ENCODE measurements at regions not wholly inside any gene's neighbourhood (a gene's known extent, or its start where the extent isn't known, plus 50 kb on each side); places are given as distances from the start of the nearest gene placed in this dataset.

DNA sequence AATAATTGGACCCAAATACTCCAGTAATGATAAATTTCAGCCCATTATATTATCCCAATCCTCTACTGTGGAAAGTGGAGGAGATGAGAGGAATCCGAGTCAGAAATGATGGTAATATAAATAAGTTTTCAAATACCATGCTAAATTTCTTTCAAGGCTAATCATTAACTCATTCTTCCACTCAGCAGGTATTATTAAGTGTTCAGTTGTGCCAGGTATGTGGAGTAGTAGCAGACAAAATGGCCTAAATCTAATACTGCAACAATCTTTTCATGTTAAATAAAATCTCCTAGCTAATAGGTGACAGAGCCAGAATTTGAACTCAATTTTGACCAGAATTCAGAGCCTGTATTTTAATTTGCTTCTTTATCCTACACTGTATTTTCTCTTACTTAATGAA is 538.6 kb upstream of the ROBO2 start:
- Histone ChIP-seq H3K9me3 (replicated peaks; ENCODE audit: insufficient read depth, low read length) (no peaks in the 10 kb centered on the region), H3K36me3 (replicated peaks; ENCODE audit: insufficient read depth, low read length) (no peaks in the 10 kb centered on the region), H3K4me2 (ENCODE audit: low read depth, low read length) (no peak overlapping the region), H3K27ac (ENCODE audit: low read length) (no peak overlapping the region), H2AFZ (ENCODE audit: low read length) (no peak overlapping the region), H3K9ac (ENCODE audit: low read length) (no peak overlapping the region), H4K20me1 (ENCODE audit: insufficient read depth, low read length) (no peaks in the 10 kb centered on the region), H3K9me2 (replicated peaks; ENCODE audit: insufficient read depth, low read length) (no peaks in the 10 kb centered on the region), H3K79me2 (ENCODE audit: low read length) (no peaks in the 10 kb centered on the region), H3K4me1 (ENCODE audit: low read length) (no peaks in the 10 kb centered on the region), H3F3A (ENCODE audit: insufficient read depth, low read length) (no peaks in the 10 kb centered on the region), H3K4me3 (ENCODE audit: low read length) (no peak overlapping the region), H3K27me3 (replicated peaks; ENCODE audit: insufficient read depth, low read length) (no peaks in the 10 kb centered on the region)
- DNase-seq: no peak
- TF ChIP-seq EZH2phosphoT487 (IDR thresholded peaks at IDR 0.05; ENCODE audit: low read length) (no peak), EZH2 (optimal IDR thresholded peaks at IDR 0.05; ENCODE audit: low read depth, low read length) (no peak)
- TF ChIP-seq, protein P1, sequence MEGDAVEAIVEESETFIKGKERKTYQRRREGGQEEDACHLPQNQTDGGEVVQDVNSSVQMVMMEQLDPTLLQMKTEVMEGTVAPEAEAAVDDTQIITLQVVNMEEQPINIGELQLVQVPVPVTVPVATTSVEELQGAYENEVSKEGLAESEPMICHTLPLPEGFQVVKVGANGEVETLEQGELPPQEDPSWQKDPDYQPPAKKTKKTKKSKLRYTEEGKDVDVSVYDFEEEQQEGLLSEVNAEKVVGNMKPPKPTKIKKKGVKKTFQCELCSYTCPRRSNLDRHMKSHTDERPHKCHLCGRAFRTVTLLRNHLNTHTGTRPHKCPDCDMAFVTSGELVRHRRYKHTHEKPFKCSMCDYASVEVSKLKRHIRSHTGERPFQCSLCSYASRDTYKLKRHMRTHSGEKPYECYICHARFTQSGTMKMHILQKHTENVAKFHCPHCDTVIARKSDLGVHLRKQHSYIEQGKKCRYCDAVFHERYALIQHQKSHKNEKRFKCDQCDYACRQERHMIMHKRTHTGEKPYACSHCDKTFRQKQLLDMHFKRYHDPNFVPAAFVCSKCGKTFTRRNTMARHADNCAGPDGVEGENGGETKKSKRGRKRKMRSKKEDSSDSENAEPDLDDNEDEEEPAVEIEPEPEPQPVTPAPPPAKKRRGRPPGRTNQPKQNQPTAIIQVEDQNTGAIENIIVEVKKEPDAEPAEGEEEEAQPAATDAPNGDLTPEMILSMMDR (IDR thresholded peaks at IDR 0.05; ENCODE audit: low read length): no peak

DNA sequence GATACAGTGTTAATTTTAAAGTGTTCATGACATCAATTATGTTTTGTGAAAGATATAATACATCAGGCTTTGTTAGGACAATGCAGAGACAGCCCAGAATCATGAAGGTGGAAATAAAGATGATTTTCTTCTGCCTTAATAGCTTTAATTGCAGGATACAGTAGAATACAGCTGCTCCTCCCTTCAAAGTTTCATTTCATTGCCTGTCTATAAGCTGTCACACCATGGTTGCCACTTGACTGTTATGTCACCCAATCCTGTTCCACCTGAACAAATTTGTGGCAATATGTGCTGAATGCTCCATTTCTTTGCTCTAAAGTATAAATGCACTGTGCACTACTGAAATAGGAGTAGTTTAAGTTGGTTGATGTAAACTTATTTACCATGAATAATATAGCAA is 537.8 kb upstream of the ROBO2 start:
- DNase-seq: no peak
- H3K4me2 ChIP-seq (ENCODE audit: low read depth, low read length): no peak overlapping the region
- TF ChIP-seq EZH2 (optimal IDR thresholded peaks at IDR 0.05; ENCODE audit: low read depth, low read length): no peak
- no peak for TF ChIP-seq EZH2phosphoT487 (IDR thresholded peaks at IDR 0.05; ENCODE audit: low read length)
- TF ChIP-seq, protein P1 (IDR thresholded peaks at IDR 0.05; ENCODE audit: low read length): no peak
- H3K36me3 ChIP-seq (replicated peaks; ENCODE audit: insufficient read depth, low read length): no peaks in the 10 kb centered on the region
- no peaks in the 10 kb centered on the region for H4K20me1 ChIP-seq (ENCODE audit: insufficient read depth, low read length)
- H3K27ac ChIP-seq (ENCODE audit: low read length): no peak overlapping the region
- H3K4me1 ChIP-seq (ENCODE audit: low read length): no peaks in the 10 kb centered on the region
- H2AFZ ChIP-seq (ENCODE audit: low read length): no peak overlapping the region
- H3K9ac ChIP-seq (ENCODE audit: low read length): no peak overlapping the region
- H3K9me2 ChIP-seq (replicated peaks; ENCODE audit: insufficient read depth, low read length): no peaks in the 10 kb centered on the region
- no peaks in the 10 kb centered on the region for H3K79me2 ChIP-seq (ENCODE audit: low read length)
- H3K4me3 ChIP-seq (ENCODE audit: low read length): no peak overlapping the region
- no peaks in the 10 kb centered on the region for H3K27me3 ChIP-seq (replicated peaks; ENCODE audit: insufficient read depth, low read length)
- no peaks in the 10 kb centered on the region for H3K9me3 ChIP-seq (replicated peaks; ENCODE audit: insufficient read depth, low read length)
- H3F3A ChIP-seq (ENCODE audit: insufficient read depth, low read length): no peaks in the 10 kb centered on the region

DNA sequence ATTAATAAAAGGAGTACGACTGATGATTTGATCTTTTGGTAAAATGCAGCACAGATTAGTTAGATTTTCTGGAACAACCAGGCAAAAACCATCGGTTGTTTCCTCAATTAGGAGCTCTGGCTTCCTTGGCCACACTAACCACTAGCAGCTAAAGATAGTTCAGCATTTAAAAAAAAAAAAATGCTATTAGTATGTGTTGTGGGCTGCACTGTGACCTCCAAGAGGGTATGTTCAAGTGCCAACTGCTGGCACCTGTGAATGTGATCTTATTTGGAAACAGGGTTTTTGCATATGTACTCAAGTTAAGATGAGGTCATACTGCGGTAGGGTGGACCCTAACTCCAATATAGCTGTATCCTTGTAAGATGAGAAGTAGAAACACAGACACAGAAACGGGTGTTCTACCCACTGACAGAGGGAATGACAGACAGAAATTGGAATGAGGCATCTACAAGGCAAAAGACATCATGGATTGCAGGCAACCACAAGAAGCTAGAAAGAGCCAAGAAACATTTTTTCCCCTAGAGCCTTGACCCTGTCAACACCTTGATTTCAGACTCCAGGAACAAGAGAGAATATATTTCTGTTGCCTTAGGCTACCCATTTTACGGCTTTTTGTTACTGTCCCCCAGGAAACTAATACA is 534.6 kb upstream of the ROBO2 start:
- no peaks in the 10 kb centered on the region for H4K20me1 ChIP-seq (ENCODE audit: insufficient read depth, low read length)
- H3K4me3 ChIP-seq (ENCODE audit: low read length): no peak overlapping the region
- H3K36me3 ChIP-seq (replicated peaks; ENCODE audit: insufficient read depth, low read length): no peaks in the 10 kb centered on the region
- H3K4me1 ChIP-seq (ENCODE audit: low read length): no peaks in the 10 kb centered on the region
- H3F3A ChIP-seq (ENCODE audit: insufficient read depth, low read length): no peaks in the 10 kb centered on the region
- no peaks in the 10 kb centered on the region for H3K27me3 ChIP-seq (replicated peaks; ENCODE audit: insufficient read depth, low read length)
- DNase-seq: peak; percentile 24
- H3K9me2 ChIP-seq (replicated peaks; ENCODE audit: insufficient read depth, low read length): no peaks in the 10 kb centered on the region
- no peaks in the 10 kb centered on the region for H3K9me3 ChIP-seq (replicated peaks; ENCODE audit: insufficient read depth, low read length)
- H3K27ac ChIP-seq (ENCODE audit: low read length): no peak overlapping the region
- H3K79me2 ChIP-seq (ENCODE audit: low read length): no peaks in the 10 kb centered on the region
- TF ChIP-seq EZH2phosphoT487 (IDR thresholded peaks at IDR 0.05; ENCODE audit: low read length) (no peak), EZH2 (optimal IDR thresholded peaks at IDR 0.05; ENCODE audit: low read depth, low read length) (no peak)
- H2AFZ ChIP-seq (ENCODE audit: low read length): no peak overlapping the region
- H3K9ac ChIP-seq (ENCODE audit: low read length): no peak overlapping the region
- no peak overlapping the region for H3K4me2 ChIP-seq (ENCODE audit: low read depth, low read length)

DNA sequence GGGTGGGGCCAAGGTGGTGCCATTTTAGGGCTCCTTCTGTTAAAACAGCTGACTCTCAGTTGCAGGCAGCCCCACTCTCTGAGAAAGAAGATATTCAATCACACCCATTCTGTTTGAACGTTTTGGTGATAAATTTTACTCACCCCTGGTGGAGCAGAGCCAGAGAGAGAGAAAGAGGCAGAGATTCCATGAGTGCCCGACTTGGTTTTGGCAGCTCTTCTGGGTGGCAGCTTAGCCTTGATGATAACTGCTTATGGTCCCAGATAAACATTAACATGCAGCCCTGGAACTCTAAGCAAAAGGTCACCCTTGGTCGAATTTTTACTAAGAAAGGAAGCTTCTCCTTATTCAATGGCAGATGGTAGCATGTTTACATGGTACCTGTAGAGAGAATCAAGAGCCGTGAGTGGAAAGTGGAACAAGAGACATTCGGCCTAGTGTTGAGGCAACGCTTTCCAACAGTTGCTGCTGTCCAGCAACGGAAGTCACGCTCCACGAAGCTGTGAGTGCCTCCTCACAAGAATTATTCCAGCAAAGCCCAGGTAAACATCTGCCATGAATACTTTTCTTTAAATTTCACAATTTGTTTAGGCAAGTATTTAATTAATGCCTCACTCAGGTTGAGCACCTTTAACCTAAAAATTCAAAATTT is 530.6 kb upstream of the ROBO2 start:
- H3K36me3 ChIP-seq (replicated peaks; ENCODE audit: insufficient read depth, low read length): no peaks in the 10 kb centered on the region
- no peak overlapping the region for H3K9ac ChIP-seq (ENCODE audit: low read length)
- H3K27me3 ChIP-seq (replicated peaks; ENCODE audit: insufficient read depth, low read length): no peaks in the 10 kb centered on the region
- H3K79me2 ChIP-seq (ENCODE audit: low read length): no peaks in the 10 kb centered on the region
- TF ChIP-seq EZH2 (optimal IDR thresholded peaks at IDR 0.05; ENCODE audit: low read depth, low read length): no peak
- TF ChIP-seq, protein P1 (IDR thresholded peaks at IDR 0.05; ENCODE audit: low read length): no peak
- TF ChIP-seq EZH2phosphoT487 (IDR thresholded peaks at IDR 0.05; ENCODE audit: low read length): no peak
- H3K27ac ChIP-seq (ENCODE audit: low read length): no peak overlapping the region
- H4K20me1 ChIP-seq (ENCODE audit: insufficient read depth, low read length): no peaks in the 10 kb centered on the region
- no peaks in the 10 kb centered on the region for H3F3A ChIP-seq (ENCODE audit: insufficient read depth, low read length)
- H3K4me1 ChIP-seq (ENCODE audit: low read length): no peaks in the 10 kb centered on the region
- H3K9me2 ChIP-seq (replicated peaks; ENCODE audit: insufficient read depth, low read length): no peaks in the 10 kb centered on the region
- no peak for DNase-seq
- H3K9me3 ChIP-seq (replicated peaks; ENCODE audit: insufficient read depth, low read length): no peaks in the 10 kb centered on the region
- no peak overlapping the region for H2AFZ ChIP-seq (ENCODE audit: low read length)
- no peak overlapping the region for H3K4me2 ChIP-seq (ENCODE audit: low read depth, low read length)
- H3K4me3 ChIP-seq (ENCODE audit: low read length): no peak overlapping the region
